ENCODE measurements at regions not wholly inside any gene's neighbourhood (a gene's known extent, or its start where the extent isn't known, plus 50 kb on each side); places are given as distances from the start of the nearest gene placed in this dataset.
"Not testable (repeated sequence)": the region's sequence is repeated elsewhere in the genome, so short reads cannot be mapped to it uniquely, and the experiment has no call there.

DNA sequence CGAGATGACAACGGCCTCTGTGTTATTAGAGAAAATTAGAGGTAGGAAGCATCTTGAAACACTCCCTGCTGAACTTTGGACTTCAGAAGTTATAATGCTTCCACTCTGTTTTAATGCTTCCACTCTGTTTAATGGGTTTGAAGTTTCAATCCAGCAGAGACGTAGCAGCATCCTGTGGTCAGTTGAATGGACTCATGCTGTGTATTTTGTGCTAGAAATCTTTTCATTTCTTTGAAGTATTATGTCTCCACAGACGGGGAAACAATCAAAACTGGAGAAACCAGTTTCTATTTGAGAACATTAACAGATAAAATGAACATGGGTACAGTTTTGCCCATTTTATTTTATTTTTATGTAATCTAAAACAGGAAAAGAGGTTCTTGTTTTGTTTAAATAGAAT, 1736.2 kb downstream of the SLITRK5 start:
- no peak for DNase-seq (ENCODE audit: extremely low read depth, low read depth, low spot score)

DNA sequence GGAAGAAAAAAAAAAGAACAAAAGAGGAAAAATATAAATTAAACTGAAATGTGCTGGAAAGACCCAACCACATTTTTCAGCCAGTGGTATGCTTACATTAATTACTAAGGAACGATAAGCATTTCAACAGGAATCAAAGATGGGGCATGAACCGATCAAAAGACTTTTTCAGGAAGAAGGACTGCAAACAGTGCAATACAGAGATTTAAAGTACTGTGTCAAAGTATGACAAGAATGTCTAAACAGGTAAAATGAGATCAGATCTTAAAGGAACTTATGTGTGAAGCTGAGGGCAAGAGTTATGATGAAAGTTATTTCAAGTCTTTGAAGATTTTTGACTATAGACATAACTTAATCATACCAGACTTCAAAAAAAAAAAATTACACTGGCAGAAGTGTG, 1761.8 kb downstream of the SLITRK5 start:
- DNase-seq (ENCODE audit: extremely low read depth, low read depth, low spot score): no peak

GRCh38 chr13:89434624-89435023, 1763.5 kb downstream of the SLITRK5 start:
- not testable (repeated sequence) for DNase-seq (ENCODE audit: extremely low read depth, low read depth, low spot score)

DNA sequence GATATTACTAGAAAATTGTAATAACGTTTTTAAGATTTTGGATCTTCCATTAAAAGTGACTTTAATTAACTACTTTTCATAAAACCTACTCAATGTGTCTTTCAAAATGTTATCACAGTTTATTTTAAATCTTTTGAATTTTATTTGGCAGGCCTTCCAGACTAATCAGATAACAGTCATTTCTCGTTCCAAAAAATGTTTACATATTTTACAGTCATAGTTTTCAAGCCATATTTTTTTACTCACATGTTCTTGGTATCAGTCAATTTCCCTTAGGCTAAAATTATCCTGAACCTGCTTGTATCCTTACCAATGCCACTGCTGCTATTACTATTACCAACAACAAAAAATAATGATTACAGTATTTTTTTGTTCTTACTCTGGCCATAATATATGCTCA, 1783.5 kb downstream of the SLITRK5 start:
- DNase-seq (ENCODE audit: extremely low read depth, low read depth, low spot score): no peak

- DNase-seq (ENCODE audit: extremely low read depth, low read depth, low spot score): no peak
These were observed 1784.1 kb downstream of the SLITRK5 start for GRCh38 chr13:89455225-89455624.

DNA sequence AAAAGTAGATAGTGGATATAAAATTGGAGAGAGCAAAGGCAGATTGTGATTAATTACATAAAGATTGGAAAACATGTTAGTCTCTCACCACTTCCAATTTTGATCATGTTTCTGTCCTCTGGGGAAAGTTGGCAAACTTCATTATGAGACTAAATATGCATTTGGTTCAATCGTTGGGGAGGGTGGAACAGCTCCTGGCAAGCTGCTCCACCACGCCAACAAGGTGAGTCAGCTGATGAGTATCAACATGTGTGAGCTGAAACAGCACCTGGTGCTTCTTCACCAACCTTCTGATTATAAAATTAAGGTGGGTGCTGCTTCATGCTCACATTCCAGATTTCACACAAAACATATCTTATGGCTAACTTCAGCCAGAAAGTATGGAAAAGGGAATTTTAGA, 1784.6 kb downstream of the SLITRK5 start:
- DNase-seq (ENCODE audit: extremely low read depth, low read depth, low spot score): no peak

DNA sequence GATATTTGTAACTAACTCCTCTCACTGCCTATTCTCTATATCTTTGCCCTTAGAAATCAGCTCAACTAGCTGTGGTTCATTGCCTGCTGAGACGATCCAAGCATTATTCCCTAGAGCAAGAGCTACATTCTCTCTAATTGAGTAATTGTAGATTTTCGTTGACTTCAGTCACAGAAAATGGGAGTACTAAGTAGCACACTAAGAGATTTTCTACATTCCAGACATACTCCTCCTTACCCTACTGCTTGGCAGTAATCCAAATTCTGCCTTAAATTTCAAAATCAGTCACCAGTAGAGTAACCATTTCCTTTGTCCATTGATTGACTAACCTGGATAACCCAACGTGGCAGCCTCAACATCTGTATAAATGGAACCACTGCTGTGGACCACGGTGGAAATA, 1786.8 kb downstream of the SLITRK5 start:
- no peak for DNase-seq (ENCODE audit: extremely low read depth, low read depth, low spot score)

- no peak for DNase-seq (ENCODE audit: extremely low read depth, low read depth, low spot score)
These were observed 1787.3 kb downstream of the SLITRK5 start for GRCh38 chr13:89458456-89458855.

GRCh38 chr13:89460895-89461294, 1789.7 kb downstream of the SLITRK5 start:
- not testable (repeated sequence) for DNase-seq (ENCODE audit: extremely low read depth, low read depth, low spot score)

- no peak for DNase-seq (ENCODE audit: extremely low read depth, low read depth, low spot score)
These were observed 1794.2 kb downstream of the SLITRK5 start for GRCh38 chr13:89465366-89465765.

- DNase-seq (ENCODE audit: extremely low read depth, low read depth, low spot score): no peak
These were observed 1796.9 kb downstream of the SLITRK5 start for GRCh38 chr13:89468081-89468480.

- DNase-seq (ENCODE audit: extremely low read depth, low read depth, low spot score): no peak
These were observed 1799.7 kb downstream of the SLITRK5 start for GRCh38 chr13:89470901-89471300.

DNA sequence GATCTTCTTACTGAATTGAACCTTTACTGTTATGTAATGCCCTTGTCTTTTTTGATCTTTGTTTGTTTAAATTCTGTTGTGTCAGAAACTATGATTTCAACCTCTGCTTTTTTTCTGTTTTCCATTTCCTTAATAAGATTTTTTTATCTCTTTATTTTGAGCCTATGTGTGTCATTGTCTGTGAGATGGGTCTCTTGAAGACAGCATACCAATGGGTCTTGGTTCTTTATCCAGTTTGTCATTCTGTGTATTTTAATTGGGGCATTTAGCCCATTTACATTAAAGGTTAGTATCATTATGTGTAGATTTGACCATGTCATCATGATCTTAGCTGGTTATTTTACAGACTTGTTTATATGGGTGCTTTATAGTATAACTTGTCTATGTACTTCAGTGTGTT, 1803.3 kb downstream of the SLITRK5 start:
- no peak for DNase-seq (ENCODE audit: extremely low read depth, low read depth, low spot score)

DNA sequence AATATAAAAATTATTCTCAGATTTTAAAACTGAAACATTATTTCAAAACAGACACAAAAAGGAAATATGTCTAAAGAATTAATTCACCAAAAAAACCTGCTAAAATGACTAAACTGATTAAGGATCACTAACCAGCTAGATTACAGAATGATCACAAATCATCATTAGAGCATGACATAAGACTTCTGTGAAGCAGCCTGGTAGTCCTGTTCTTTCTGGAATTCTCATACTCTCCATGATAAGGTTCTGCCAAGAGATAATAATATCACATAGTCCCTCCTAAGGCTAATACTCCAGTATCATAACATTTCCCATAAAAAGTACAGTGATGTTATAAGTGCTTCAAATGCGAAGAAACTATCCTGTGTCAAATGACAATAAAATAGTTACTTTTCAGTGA, 1814.9 kb downstream of the SLITRK5 start:
- DNase-seq (ENCODE audit: extremely low read depth, low read depth, low spot score): no peak

DNA sequence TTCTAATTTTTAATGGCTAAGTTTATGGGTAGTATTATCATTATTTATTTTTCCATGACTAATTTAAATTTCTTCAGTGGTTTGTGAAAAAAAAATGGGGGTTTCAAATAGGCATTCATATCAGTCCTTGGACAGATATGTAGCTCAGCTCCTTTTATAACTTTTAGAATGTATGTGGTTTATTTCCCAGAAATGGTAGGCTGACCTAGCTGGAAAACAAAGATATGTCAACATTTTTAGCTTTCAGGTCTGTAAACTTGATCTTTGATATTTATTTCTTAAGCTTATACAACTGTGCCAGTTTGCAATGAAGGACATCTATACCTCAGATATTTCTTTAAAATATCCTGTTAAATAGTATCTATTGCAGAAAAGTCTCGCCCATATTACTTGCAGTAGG, 1815.5 kb downstream of the SLITRK5 start:
- no peak for DNase-seq (ENCODE audit: extremely low read depth, low read depth, low spot score)

DNA sequence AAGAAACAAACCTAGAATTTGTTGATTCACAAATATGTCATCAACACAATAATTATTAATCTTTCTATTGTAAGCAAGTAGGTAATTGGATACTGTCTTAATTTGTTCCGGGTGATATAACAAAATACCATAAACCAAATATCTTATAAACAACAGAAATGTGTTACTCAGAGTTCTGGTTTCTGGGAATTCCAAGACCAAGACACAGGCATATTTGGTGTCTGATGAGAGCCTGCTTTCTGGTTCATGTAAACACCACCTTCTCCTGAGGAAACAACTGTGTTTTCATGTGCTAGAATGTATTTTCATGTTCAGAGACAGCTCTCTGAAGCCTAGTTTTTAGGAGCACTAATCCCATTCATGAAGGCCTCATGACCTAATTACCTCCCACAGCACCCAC, 1819.5 kb downstream of the SLITRK5 start:
- no peak for DNase-seq (ENCODE audit: extremely low read depth, low read depth, low spot score)

- DNase-seq (ENCODE audit: extremely low read depth, low read depth, low spot score): no peak
These were observed 1825.3 kb downstream of the SLITRK5 start for GRCh38 chr13:89496478-89496877.

DNA sequence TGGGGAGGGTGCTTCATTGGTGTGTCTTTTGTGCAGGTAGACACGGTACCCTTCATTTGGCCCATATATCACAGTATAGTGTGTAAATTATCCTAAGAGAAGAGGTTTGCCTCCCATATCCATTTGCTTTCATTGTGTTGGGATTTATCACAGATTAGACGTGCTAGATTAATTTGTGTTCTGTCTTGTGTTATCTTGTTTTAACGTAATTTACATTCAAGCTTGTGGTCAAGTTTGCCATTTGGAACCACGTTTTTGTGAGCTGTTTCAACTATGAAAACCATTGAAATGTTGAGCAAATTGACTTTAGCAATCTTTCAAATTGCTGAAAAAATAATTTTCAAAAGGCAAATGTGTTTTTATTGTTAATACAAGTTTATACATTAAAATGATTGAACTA, 1826.5 kb downstream of the SLITRK5 start:
- DNase-seq (ENCODE audit: extremely low read depth, low read depth, low spot score): no peak

DNA sequence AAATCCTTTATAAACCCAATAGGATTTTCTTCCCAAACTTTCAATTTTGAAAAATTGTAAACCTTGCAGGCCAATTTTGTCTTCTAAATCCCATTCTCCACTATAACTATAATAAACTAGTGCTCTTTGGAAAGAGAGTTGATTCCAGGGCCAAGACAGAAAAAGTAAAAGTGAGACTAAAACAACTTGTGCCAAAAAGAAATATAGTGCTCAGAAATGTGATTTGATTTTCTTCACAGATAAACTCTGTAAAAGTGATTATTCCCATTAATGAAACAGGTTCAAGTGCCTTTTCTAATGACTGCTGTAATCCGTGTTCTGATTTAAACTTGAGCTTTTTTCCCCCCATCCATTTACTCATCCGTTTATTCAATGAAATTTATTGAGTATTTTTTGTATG, 1831.1 kb downstream of the SLITRK5 start:
- DNase-seq (ENCODE audit: extremely low read depth, low read depth, low spot score): no peak

DNA sequence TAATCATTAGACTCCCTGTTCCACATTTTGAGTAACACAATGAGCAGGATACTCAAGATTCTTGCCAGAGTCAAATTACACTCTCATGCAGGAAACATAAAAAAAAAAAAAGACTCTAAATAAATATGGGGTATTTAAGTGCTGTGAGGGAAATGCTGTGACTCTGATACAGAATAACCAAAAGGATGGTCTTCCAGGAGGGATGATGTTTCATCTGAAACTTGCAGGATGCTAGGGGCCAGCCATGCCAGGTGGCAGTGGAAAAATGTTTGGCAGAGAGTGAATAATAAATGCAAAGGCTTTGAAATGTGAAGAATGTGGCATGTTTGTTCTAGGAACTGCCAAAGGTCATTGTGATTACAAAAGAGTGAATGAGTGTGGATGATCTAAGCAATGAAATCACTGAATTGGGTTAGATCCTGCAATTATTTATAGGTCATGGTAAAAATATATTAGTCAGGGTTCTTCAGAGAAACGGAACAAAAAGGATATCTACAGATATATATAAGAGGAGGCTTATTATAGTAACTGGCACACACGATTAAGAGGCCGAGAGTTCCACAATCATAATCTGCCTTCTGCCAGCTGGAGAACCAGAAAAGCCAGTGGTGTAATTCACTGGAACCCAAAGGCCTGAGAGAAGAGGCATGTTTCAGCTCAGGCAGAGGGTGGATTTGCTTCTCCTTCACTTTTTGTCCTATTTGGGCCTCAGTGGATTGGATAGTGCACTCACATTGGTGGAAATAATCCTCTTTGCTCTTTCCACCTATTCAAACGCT, 1832.8 kb upstream of the MIR17HG start:
- DNase-seq (ENCODE audit: extremely low read depth, low read depth, low spot score): peak; percentile 47

DNA sequence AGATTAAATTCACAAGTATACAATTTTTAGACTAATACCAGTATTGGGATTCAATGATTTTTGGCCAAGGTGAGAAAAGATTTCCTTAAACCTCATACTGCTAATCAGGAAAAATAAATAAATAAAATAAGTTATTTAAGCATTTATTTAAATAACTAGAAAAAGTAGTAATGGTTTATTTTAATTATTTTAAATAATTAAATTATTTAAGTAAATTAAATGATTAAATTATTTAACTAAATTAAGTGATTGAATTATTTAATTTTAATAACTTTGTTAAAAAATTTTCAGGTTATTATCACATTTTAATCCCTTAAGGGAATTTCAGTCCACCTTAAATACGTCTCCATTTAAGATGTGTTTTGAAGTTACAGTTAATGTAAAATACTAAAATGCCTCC, 1831.5 kb upstream of the MIR17HG start:
- DNase-seq (ENCODE audit: extremely low read depth, low read depth, low spot score): no peak

DNA sequence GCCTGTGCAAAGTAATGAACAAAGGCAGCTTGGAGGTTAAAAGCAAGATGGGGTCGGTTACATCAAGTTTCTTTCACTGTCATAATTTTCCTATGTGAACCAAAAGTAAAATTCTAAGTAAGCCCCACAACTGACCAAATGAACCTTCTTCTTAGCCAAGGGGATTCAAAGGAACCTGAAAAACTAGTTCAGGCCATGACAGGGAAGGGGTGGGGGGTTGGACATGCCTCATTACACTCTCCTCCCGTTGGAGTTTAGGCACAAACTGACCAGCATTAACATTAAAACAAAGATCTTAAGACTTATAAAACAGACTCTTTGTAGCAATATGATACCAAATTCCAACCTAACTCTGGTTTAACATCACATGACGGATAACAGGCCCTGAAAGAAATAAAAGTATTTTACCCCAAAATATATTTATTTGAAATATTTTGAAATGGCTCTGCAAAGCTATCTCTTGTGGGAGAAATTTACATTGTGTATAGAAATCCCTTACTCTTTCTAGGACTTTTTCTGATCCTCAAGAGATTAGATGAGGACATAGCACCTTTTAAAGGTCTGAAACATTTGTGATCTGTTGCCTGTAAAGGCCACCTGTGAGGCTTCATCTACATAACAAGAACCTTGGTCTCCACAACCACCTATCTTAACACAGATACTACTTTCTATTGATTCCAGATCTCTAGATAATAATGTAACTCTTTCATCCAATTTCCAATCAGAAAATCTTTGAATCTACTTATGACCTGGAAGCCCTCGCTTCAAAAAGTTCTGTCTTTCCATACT, 1829.0 kb upstream of the MIR17HG start:
- no peak for DNase-seq (ENCODE audit: extremely low read depth, low read depth, low spot score)

All from glomerular endothelial cell (primary cell).